CD4-positive, alpha-beta T cell (primary cell): ENCODE measurements at regions not wholly inside any gene's neighbourhood (a gene's known extent, or its start where the extent isn't known, plus 50 kb on each side); places are given as distances from the start of the nearest gene placed in this dataset.

ENCODE experiments used
- ATAC-seq: fragments of 200-7000 bp; cut with Tn5 transposase; one replicate; pipeline ENCODE4 v1.10.0; 2022; ENCODE audit warnings: mild to moderate bottlenecking; ENCODE audit not compliant: poor library complexity
- CTCF ChIA-PET: fragments of 350-600 bp; sonication (Branson Sonifier 250); formaldehyde crosslinking; loops from one replicate; lab custom pipeline; 2021; ENCODE audit warnings: antibody characterized with exemption, inconsistent platforms; lab: Charles Lee
- POLR2A ChIA-PET: fragments of 350-600 bp; sonication (Branson Sonifier 250); formaldehyde crosslinking; loops from one replicate; lab custom pipeline; 2021; ENCODE audit warnings: antibody characterized with exemption, inconsistent platforms; lab: Charles Lee
- DNase-seq, 14 experiments: peaks; one replicate each; pipeline ENCODE4 v3.0.0-alpha.2; 2013 to 2020; ENCODE audit warnings: mixed read lengths in 2 of 14
- H3K27ac ChIP-seq, 2 donors: one replicate each; pipeline versions ENCODE4 v1.5.1 to v1.7.0; 2013; ENCODE audit warnings: low read length in 2 of 2, low read depth in 1 of 2, mild to moderate bottlenecking in 1 of 2
- H3K27me3 ChIP-seq, 2 experiments: 1 replicate in 1 of 2; 2 replicates in 1 of 2; pipeline versions ENCODE4 v1.6.1 to v1.7.0; 2013; ENCODE audit warnings: low read length in 2 of 2, control low read depth in 1 of 2, mild to moderate bottlenecking in 1 of 2, moderate library complexity in 1 of 2; ENCODE audit not compliant: insufficient read depth in 2 of 2, control insufficient read depth in 1 of 2
- H3K36me3 ChIP-seq: one replicate; pipeline ENCODE4 v1.6.1; 2013; ENCODE audit warnings: low read length, control low read depth; ENCODE audit not compliant: insufficient read depth
- H3K4me1 ChIP-seq: one replicate; pipeline ENCODE4 v1.6.1; 2013; ENCODE audit warnings: low read length, control low read depth; ENCODE audit not compliant: insufficient read depth
- H3K4me3 ChIP-seq: one replicate; pipeline ENCODE4 v1.5.1; 2013; ENCODE audit warnings: mild to moderate bottlenecking, low read length, moderate library complexity
- H3K9me3 ChIP-seq, 2 experiments: 1 replicate in 1 of 2; 2 replicates in 1 of 2; pipeline versions ENCODE4 v1.6.1 to v1.7.0; 2013; ENCODE audit warnings: low read length in 2 of 2, mild to moderate bottlenecking in 2 of 2, control low read depth in 1 of 2, moderate library complexity in 1 of 2; ENCODE audit not compliant: control insufficient read depth in 1 of 2, insufficient read depth in 1 of 2
- H3K27ac Mint-ChIP-seq: one replicate; pipeline ENCODE4 v1.8.0; 2020; ENCODE audit warnings: mixed read lengths
- H3K27me3 Mint-ChIP-seq: one replicate; pipeline ENCODE4 v1.8.0; 2021; ENCODE audit warnings: mixed read lengths
- H3K36me3 Mint-ChIP-seq: one replicate; pipeline ENCODE4 v1.8.0; 2021; ENCODE audit warnings: low read depth, mixed read lengths
- H3K4me1 Mint-ChIP-seq: one replicate; pipeline ENCODE4 v1.8.0; 2021; ENCODE audit warnings: low read depth, mixed read lengths
- H3K4me3 Mint-ChIP-seq: one replicate; pipeline ENCODE4 v1.8.0; 2020; ENCODE audit warnings: mild to moderate bottlenecking, mixed read lengths
- H3K9me3 Mint-ChIP-seq: one replicate; pipeline ENCODE4 v1.8.0; 2020; ENCODE audit warnings: mixed read lengths
- CTCF ChIP-seq: fragments of 200-600 bp; IDR thresholded peaks from one replicate; pipeline ENCODE4 v1.8.0; 2022; ENCODE audit warnings: antibody characterized with exemption, mild to moderate bottlenecking
- intact Hi-C, 2 experiments: fragments of 100-400 bp; cut with DNase I in 1 of 2; cut with micrococcal nuclease in 1 of 2; formaldehyde crosslinking; loops; one replicate each; pipeline versions ENCODE4 v1.15.1 to v1.9.0; 2023 to 2025; cut with DNase I, micrococcal nuclease

GRCh38 chr1:106277786-106278185 is 778.7 kb upstream of the PRMT6 start:
- H3K9me3 Mint-ChIP-seq = peaks cover 12% of the 10 kb centered on the region
- H3K36me3 Mint-ChIP-seq = no peaks in the 10 kb centered on the region
- ATAC-seq (no peak), DNase-seq (no peak)
- ChIA-PET POLR2A (no interaction called here), CTCF (no interaction called here)
- intact Hi-C loops = no loop called here
- Histone ChIP-seq H3K27me3 (no peaks in the 10 kb centered on the region), H3K4me1 (no peaks in the 10 kb centered on the region), H3K9me3 (no peaks in the 10 kb centered on the region), H3K27ac (no peak overlapping the region), H3K4me3 (no peak overlapping the region), H3K36me3 (no peaks in the 10 kb centered on the region)
- no peak overlapping the region for H3K4me3 Mint-ChIP-seq
- H3K4me1 Mint-ChIP-seq = no peaks in the 10 kb centered on the region
- TF ChIP-seq CTCF = no peak
- H3K27me3 Mint-ChIP-seq = no peaks in the 10 kb centered on the region
- H3K27ac Mint-ChIP-seq = no peak overlapping the region

GRCh38 chr1:106278716-106279115 is 777.8 kb upstream of the PRMT6 start:
- no peak overlapping the region for H3K4me3 ChIP-seq
- Mint-ChIP-seq H3K9me3 (peaks cover 12% of the 10 kb centered on the region), H3K4me3 (no peak overlapping the region), H3K36me3 (no peaks in the 10 kb centered on the region), H3K27me3 (no peaks in the 10 kb centered on the region), H3K4me1 (no peaks in the 10 kb centered on the region), H3K27ac (no peak overlapping the region)
- no peaks in the 10 kb centered on the region for H3K4me1 ChIP-seq
- ATAC-seq (no peak), DNase-seq (no peak)
- TF ChIP-seq CTCF = no peak
- H3K9me3 ChIP-seq = no peaks in the 10 kb centered on the region
- no peaks in the 10 kb centered on the region for H3K27me3 ChIP-seq
- H3K36me3 ChIP-seq = no peaks in the 10 kb centered on the region
- ChIA-PET POLR2A (no interaction called here), CTCF (no interaction called here)
- intact Hi-C loops = no loop called here
- no peak overlapping the region for H3K27ac ChIP-seq

- Histone ChIP-seq H3K4me1 (no peaks in the 10 kb centered on the region), H3K9me3 (no peaks in the 10 kb centered on the region), H3K27ac (no peak overlapping the region), H3K27me3 (no peaks in the 10 kb centered on the region), H3K36me3 (no peaks in the 10 kb centered on the region), H3K4me3 (no peak overlapping the region)
- TF ChIP-seq CTCF = no peak
- no peak for DNase-seq
- POLR2A ChIA-PET = no interaction called here
- intact Hi-C loops = no loop called here
- Mint-ChIP-seq H3K27ac (no peak overlapping the region), H3K36me3 (no peaks in the 10 kb centered on the region), H3K4me3 (no peak overlapping the region), H3K27me3 (no peaks in the 10 kb centered on the region), H3K9me3 (peaks cover 10% of the 10 kb centered on the region), H3K4me1 (no peaks in the 10 kb centered on the region)
- CTCF ChIA-PET = no interaction called here
- no peak for ATAC-seq
Measured at GRCh38 chr1:106289265-106289928, 767.1 kb upstream of the PRMT6 start.
